Left ventricle myocardium inferior (tissue), 1 donor: ENCODE measurements at regions not wholly inside any gene's neighbourhood (a gene's known extent, or its start where the extent isn't known, plus 50 kb on each side); places are given as distances from the start of the nearest gene placed in this dataset.

Experiments
- DNase-seq: peaks from one replicate; pipeline ENCODE4 v3.0.0-alpha.2; 2020
- H3K27ac ChIP-seq: fragments of 200-600 bp; replicated peaks from 2 replicates; pipeline ENCODE4 v1.8.0; 2021
- H3K27me3 ChIP-seq: fragments of 200-600 bp; 2 replicates; pipeline ENCODE4 v1.8.0; 2021; ENCODE audit warnings: low read depth
- H3K36me3 ChIP-seq: fragments of 200-600 bp; 2 replicates; pipeline ENCODE4 v1.8.0; 2021
- H3K4me1 ChIP-seq: fragments of 200-600 bp; 2 replicates; pipeline ENCODE4 v1.8.0; 2021
- H3K4me3 ChIP-seq: fragments of 200-600 bp; 2 replicates; pipeline ENCODE4 v1.8.0; 2021; ENCODE audit warnings: mild to moderate bottlenecking, moderate library complexity
- H3K9me3 ChIP-seq: fragments of 200-600 bp; replicated peaks from 2 replicates; pipeline ENCODE4 v1.8.0; 2021
- CTCF ChIP-seq: fragments of 200-600 bp; IDR thresholded peaks from 2 replicates; pipeline ENCODE4 v1.8.0; 2021; ENCODE audit warnings: antibody characterized with exemption, mild to moderate bottlenecking, borderline replicate concordance
- intact Hi-C: fragments of 100-400 bp; cut with micrococcal nuclease; formaldehyde crosslinking; loops from one replicate; pipeline ENCODE4 v1.11.0; 2022
- donor health status: DM: no; HTN: yes; CAD: no; lungs with severe emphysema.

GRCh38 chr1:96922181-96922580 lies 200.6 kb downstream of the PTBP2 start:
- Histone ChIP-seq H3K27me3 (no peaks in the 10 kb centered on the region), H3K27ac (no peak overlapping the region), H3K9me3 (peaks cover 44% of the 10 kb centered on the region), H3K4me1 (no peaks in the 10 kb centered on the region), H3K4me3 (no peak overlapping the region), H3K36me3 (no peaks in the 10 kb centered on the region)
- no peak for TF ChIP-seq CTCF
- DNase-seq, result no peak
- intact Hi-C loops, result no loop called here

- no peak for DNase-seq
- Histone ChIP-seq H3K9me3 (peaks cover 36% of the 10 kb centered on the region), H3K4me3 (no peak overlapping the region), H3K36me3 (no peaks in the 10 kb centered on the region), H3K4me1 (no peaks in the 10 kb centered on the region), H3K27ac (no peak overlapping the region), H3K27me3 (no peaks in the 10 kb centered on the region)
- TF ChIP-seq CTCF, result no peak
- intact Hi-C loops, result no loop called here
Measured at GRCh38 chr1:96923753-96924152, 202.2 kb downstream of the PTBP2 start.

- no peak overlapping the region for H3K27ac ChIP-seq
- DNase-seq, result no peak
- no peak overlapping the region for H3K4me3 ChIP-seq
- H3K36me3 ChIP-seq, result no peaks in the 10 kb centered on the region
- no peaks in the 10 kb centered on the region for H3K4me1 ChIP-seq
- intact Hi-C loops, result no loop called here
- no peaks in the 10 kb centered on the region for H3K27me3 ChIP-seq
- TF ChIP-seq CTCF, result no peak
- peaks cover 36% of the 10 kb centered on the region for H3K9me3 ChIP-seq
Measured at GRCh38 chr1:96926176-96926575, 204.6 kb downstream of the PTBP2 start.

GRCh38 chr1:96927125-96927524 lies 205.5 kb downstream of the PTBP2 start:
- no peak for DNase-seq

GRCh38 chr1:96931136-96931535 lies 209.6 kb downstream of the PTBP2 start:
- Histone ChIP-seq H3K9me3 (no peaks in the 10 kb centered on the region), H3K27ac (no peak overlapping the region), H3K27me3 (no peaks in the 10 kb centered on the region), H3K4me3 (no peak overlapping the region), H3K36me3 (no peaks in the 10 kb centered on the region), H3K4me1 (no peaks in the 10 kb centered on the region)
- TF ChIP-seq CTCF, result no peak
- no peak for DNase-seq
- intact Hi-C loops, result no loop called here

More at GRCh38 chr1:96927125-96927524, 205.5 kb downstream of the PTBP2 start:
- no peak for TF ChIP-seq CTCF
- intact Hi-C loops, result no loop called here
- Histone ChIP-seq H3K4me1 (no peaks in the 10 kb centered on the region), H3K27ac (no peak overlapping the region), H3K27me3 (no peaks in the 10 kb centered on the region), H3K4me3 (no peak overlapping the region), H3K36me3 (no peaks in the 10 kb centered on the region), H3K9me3 (peaks cover 35% of the 10 kb centered on the region)

- intact Hi-C loops, result no loop called here
- Histone ChIP-seq H3K36me3 (no peaks in the 10 kb centered on the region), H3K27ac (no peak overlapping the region), H3K4me1 (no peaks in the 10 kb centered on the region), H3K4me3 (no peak overlapping the region), H3K27me3 (no peaks in the 10 kb centered on the region), H3K9me3 (no peaks in the 10 kb centered on the region)
- no peak for TF ChIP-seq CTCF
- no peak for DNase-seq
Measured at GRCh38 chr1:96934282-96934681, 212.7 kb downstream of the PTBP2 start.
